ENCODE measurements at regions not wholly inside any gene's neighbourhood (a gene's known extent, or its start where the extent isn't known, plus 50 kb on each side); places are given as distances from the start of the nearest gene placed in this dataset.
"Not testable (repeated sequence)": the region's sequence is repeated elsewhere in the genome, so short reads cannot be mapped to it uniquely, and the experiment has no call there.

DNA sequence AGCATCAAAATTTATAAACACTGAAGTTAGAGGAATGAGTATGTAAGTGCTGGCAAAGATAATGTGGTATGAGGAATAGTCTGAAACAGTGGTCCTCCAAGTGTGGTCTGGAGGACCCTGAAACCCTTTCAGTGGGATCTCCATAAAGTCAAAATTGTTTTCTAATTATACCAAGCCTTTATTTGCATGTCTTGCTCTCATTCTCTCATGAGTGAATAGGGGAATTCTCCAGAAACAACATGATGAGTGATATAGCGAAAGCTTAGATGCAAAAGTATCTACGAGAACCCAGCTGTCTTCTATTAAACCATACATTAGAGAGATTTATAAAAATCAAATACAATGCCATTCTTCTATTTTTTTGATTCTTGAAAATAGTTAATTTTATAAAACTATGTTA, 145.0 kb upstream of the RAG2 start:
- no peaks in the 10 kb centered on the region for H3K9me3 ChIP-seq (ENCODE audit: control insufficient read depth, low read length)
- H3K79me2 ChIP-seq, result no peaks in the 10 kb centered on the region
- no peaks in the 10 kb centered on the region for H3K27me3 ChIP-seq (ENCODE audit: control insufficient read depth, insufficient read depth, low read length)
- H3K4me3 ChIP-seq (ENCODE audit: low read depth, low read length), result no peak overlapping the region
- H3K4me1 ChIP-seq, result no peaks in the 10 kb centered on the region
- no peak for TF ChIP-seq CTCF (IDR thresholded peaks at IDR 0.05)
- H2AFZ ChIP-seq, result no peak overlapping the region
- no peaks in the 10 kb centered on the region for H3K36me3 ChIP-seq (ENCODE audit: control insufficient read depth, insufficient read depth, low read length)
- H3K27ac ChIP-seq, result no peak overlapping the region
- H3K4me2 ChIP-seq (ENCODE audit: low read length), result no peak overlapping the region
- H3K9ac ChIP-seq, result no peak overlapping the region

- Histone ChIP-seq H3K79me2 (no peaks in the 10 kb centered on the region), H3K27ac (no peak overlapping the region), H3K4me2 (ENCODE audit: low read length) (no peak overlapping the region), H3K9ac (no peak overlapping the region), H3K36me3 (ENCODE audit: control insufficient read depth, insufficient read depth, low read length) (no peaks in the 10 kb centered on the region), H3K4me3 (ENCODE audit: low read depth, low read length) (no peak overlapping the region), H2AFZ (no peak overlapping the region), H3K9me3 (ENCODE audit: control insufficient read depth, low read length) (no peaks in the 10 kb centered on the region), H3K4me1 (no peaks in the 10 kb centered on the region), H3K27me3 (ENCODE audit: control insufficient read depth, insufficient read depth, low read length) (no peaks in the 10 kb centered on the region)
- no peak for TF ChIP-seq CTCF (IDR thresholded peaks at IDR 0.05)
Observed at GRCh38 chr11:36741515-36741914, 143.5 kb upstream of the RAG2 start.

DNA sequence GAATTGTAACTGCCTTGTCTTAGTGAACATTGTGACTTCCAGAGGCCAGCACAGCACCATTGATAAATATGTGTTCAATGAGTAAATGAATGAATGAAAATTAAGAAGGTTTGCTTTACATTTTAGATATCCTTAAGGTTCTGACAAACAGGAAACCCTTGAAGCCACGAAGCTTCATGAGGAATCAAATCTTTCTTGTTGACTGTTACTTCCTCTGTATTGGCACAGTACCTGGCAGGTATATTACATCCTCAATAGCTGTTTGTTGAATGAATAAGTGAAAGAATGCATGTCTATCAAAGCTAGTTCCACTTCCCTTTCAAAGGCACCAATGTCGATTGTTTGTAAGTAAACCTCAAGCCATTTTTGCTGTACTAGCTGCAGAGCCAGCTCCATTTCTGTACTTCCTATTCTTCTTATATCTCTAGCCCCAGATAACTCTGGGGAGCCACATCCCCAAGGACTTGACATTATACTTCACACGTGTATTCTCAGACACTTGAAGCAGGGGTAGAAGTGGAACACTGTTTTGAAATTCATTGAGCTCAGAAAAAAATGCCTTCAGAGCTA, 140.3 kb upstream of the RAG2 start:
- Histone ChIP-seq H3K4me1 (no peaks in the 10 kb centered on the region), H3K79me2 (no peaks in the 10 kb centered on the region), H2AFZ (no peak overlapping the region), H3K27ac (no peak overlapping the region), H3K27me3 (ENCODE audit: control insufficient read depth, insufficient read depth, low read length) (no peaks in the 10 kb centered on the region), H3K4me2 (ENCODE audit: low read length) (no peak overlapping the region), H3K4me3 (ENCODE audit: low read depth, low read length) (no peak overlapping the region), H3K9me3 (ENCODE audit: control insufficient read depth, low read length) (no peaks in the 10 kb centered on the region), H3K9ac (no peak overlapping the region), H3K36me3 (ENCODE audit: control insufficient read depth, insufficient read depth, low read length) (no peaks in the 10 kb centered on the region)
- no peak for TF ChIP-seq CTCF (IDR thresholded peaks at IDR 0.05)

DNA sequence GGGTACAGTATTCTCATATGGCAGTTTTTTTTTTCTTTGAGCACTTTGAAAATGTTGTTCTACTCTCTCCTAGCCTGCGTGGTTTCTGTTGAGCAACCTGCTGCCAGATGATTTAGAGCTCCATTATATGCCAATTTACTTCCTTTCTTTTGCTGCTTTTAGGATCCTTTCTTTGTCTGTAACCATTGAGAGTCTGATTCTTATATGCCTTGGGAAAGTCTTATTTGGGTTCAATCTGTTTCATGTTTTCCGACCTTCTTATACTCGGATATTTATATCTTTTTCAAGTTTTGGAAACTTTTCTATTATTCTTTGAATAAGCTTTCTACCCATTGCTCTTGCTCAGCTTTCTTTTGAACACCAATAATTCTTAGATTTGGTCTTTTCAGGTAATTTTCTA, 138.1 kb upstream of the RAG2 start:
- Histone ChIP-seq H3K27me3 (ENCODE audit: control insufficient read depth, insufficient read depth, low read length) (no peaks in the 10 kb centered on the region), H3K9ac (no peak overlapping the region), H3K27ac (no peak overlapping the region), H3K4me2 (ENCODE audit: low read length) (no peak overlapping the region), H3K79me2 (no peaks in the 10 kb centered on the region), H3K36me3 (ENCODE audit: control insufficient read depth, insufficient read depth, low read length) (no peaks in the 10 kb centered on the region), H3K9me3 (ENCODE audit: control insufficient read depth, low read length) (no peaks in the 10 kb centered on the region), H3K4me3 (ENCODE audit: low read depth, low read length) (no peak overlapping the region), H2AFZ (no peak overlapping the region), H3K4me1 (no peaks in the 10 kb centered on the region)
- TF ChIP-seq CTCF (IDR thresholded peaks at IDR 0.05), result no peak

- H3K4me1 ChIP-seq, H3K9ac ChIP-seq: not testable (repeated sequence)
Observed at GRCh38 chr11:36733721-36734120, 135.7 kb upstream of the RAG2 start.

More at GRCh38 chr11:36733721-36734120, 135.7 kb upstream of the RAG2 start:
- H3K36me3 ChIP-seq (ENCODE audit: control insufficient read depth, insufficient read depth, low read length); H3K27ac ChIP-seq; H2AFZ ChIP-seq; H3K9me3 ChIP-seq (ENCODE audit: control insufficient read depth, low read length); H3K79me2 ChIP-seq; H3K27me3 ChIP-seq (ENCODE audit: control insufficient read depth, insufficient read depth, low read length); H3K4me2 ChIP-seq (ENCODE audit: low read length); H3K4me3 ChIP-seq (ENCODE audit: low read depth, low read length): not testable (repeated sequence)
